Amniotic stem cell (primary cell): ENCODE measurements at regions not wholly inside any gene's neighbourhood (a gene's known extent, or its start where the extent isn't known, plus 50 kb on each side); places are given as distances from the start of the nearest gene placed in this dataset.
"Not testable (repeated sequence)": the region's sequence is repeated elsewhere in the genome, so short reads cannot be mapped to it uniquely, and the experiment has no call there.

ENCODE experiments used
- DNase-seq: peaks from one replicate; lab custom pipeline; 2025; lab: John Stamatoyannopoulos, UW

- DNase-seq: no peak
Observed at GRCh38 chr18:59848002-59848401, 51.8 kb upstream of the PMAIP1 start.

GRCh38 chr18:59847491-59847846 lies 52.3 kb upstream of the PMAIP1 start:
- DNase-seq: not testable (repeated sequence)

GRCh38 chr18:59846814-59847490 lies 52.8 kb upstream of the PMAIP1 start:
- DNase-seq: no peak

GRCh38 chr18:59842947-59843346 lies 56.8 kb upstream of the PMAIP1 start:
- DNase-seq: no peak

GRCh38 chr18:59839931-59840685 lies 59.7 kb upstream of the PMAIP1 start:
- no peak for DNase-seq

- no peak for DNase-seq
Observed at GRCh38 chr18:59839246-59839645, 60.5 kb upstream of the PMAIP1 start.

GRCh38 chr18:59837586-59837985 lies 62.2 kb upstream of the PMAIP1 start:
- DNase-seq: peak; percentile 29

- DNase-seq: no peak
Observed at GRCh38 chr18:59835605-59836379, 64.0 kb upstream of the PMAIP1 start.

GRCh38 chr18:59834267-59834666 lies 65.5 kb upstream of the PMAIP1 start:
- no peak for DNase-seq

GRCh38 chr18:59833785-59834184 lies 66.0 kb upstream of the PMAIP1 start:
- DNase-seq: no peak

- DNase-seq: peak; percentile 71
Observed at GRCh38 chr18:59823596-59824195, 76.1 kb upstream of the PMAIP1 start.

GRCh38 chr18:59822612-59823550 lies 76.9 kb upstream of the PMAIP1 start:
- DNase-seq: no peak

GRCh38 chr18:59821983-59822382 lies 77.8 kb upstream of the PMAIP1 start:
- no peak for DNase-seq

- no peak for DNase-seq
Observed at GRCh38 chr18:59820663-59821062, 79.1 kb upstream of the PMAIP1 start.

- no peak for DNase-seq
Observed at GRCh38 chr18:59818769-59819168, 81.0 kb upstream of the PMAIP1 start.

GRCh38 chr18:59814891-59815290 lies 84.9 kb upstream of the PMAIP1 start:
- peak; percentile 49 for DNase-seq

GRCh38 chr18:59813942-59814341 lies 85.9 kb upstream of the PMAIP1 start:
- no peak for DNase-seq

- no peak for DNase-seq
Observed at GRCh38 chr18:59810735-59811520, 88.9 kb upstream of the PMAIP1 start.

- no peak for DNase-seq
Observed at GRCh38 chr18:59810183-59810582, 89.6 kb upstream of the PMAIP1 start.

GRCh38 chr18:59802031-59802430 lies 97.8 kb upstream of the PMAIP1 start:
- no peak for DNase-seq

GRCh38 chr18:59801576-59801975 lies 98.2 kb upstream of the PMAIP1 start:
- no peak for DNase-seq
